Left ventricle myocardium inferior (tissue), 1 donor: ENCODE measurements at regions not wholly inside any gene's neighbourhood (a gene's known extent, or its start where the extent isn't known, plus 50 kb on each side); places are given as distances from the start of the nearest gene placed in this dataset.

Experiments
- DNase-seq: peaks from one replicate; pipeline ENCODE4 v3.0.0-alpha.2; 2020
- H3K27ac ChIP-seq: fragments of 200-600 bp; replicated peaks from 2 replicates; pipeline ENCODE4 v1.8.0; 2021
- H3K27me3 ChIP-seq: fragments of 200-600 bp; 2 replicates; pipeline ENCODE4 v1.8.0; 2021; ENCODE audit warnings: low read depth
- H3K36me3 ChIP-seq: fragments of 200-600 bp; 2 replicates; pipeline ENCODE4 v1.8.0; 2021
- H3K4me1 ChIP-seq: fragments of 200-600 bp; 2 replicates; pipeline ENCODE4 v1.8.0; 2021
- H3K4me3 ChIP-seq: fragments of 200-600 bp; 2 replicates; pipeline ENCODE4 v1.8.0; 2021; ENCODE audit warnings: mild to moderate bottlenecking, moderate library complexity
- H3K9me3 ChIP-seq: fragments of 200-600 bp; replicated peaks from 2 replicates; pipeline ENCODE4 v1.8.0; 2021
- intact Hi-C: fragments of 100-400 bp; cut with micrococcal nuclease; formaldehyde crosslinking; loops from one replicate; pipeline ENCODE4 v1.11.0; 2022
- TF ChIP-seq, protein P1 (sequence below): fragments of 200-600 bp; IDR thresholded peaks from 2 replicates; pipeline ENCODE4 v1.8.0; 2021; ENCODE audit warnings: antibody characterized with exemption, mild to moderate bottlenecking, borderline replicate concordance
- donor health status: DM: no; HTN: yes; CAD: no; lungs with severe emphysema.

DNA sequence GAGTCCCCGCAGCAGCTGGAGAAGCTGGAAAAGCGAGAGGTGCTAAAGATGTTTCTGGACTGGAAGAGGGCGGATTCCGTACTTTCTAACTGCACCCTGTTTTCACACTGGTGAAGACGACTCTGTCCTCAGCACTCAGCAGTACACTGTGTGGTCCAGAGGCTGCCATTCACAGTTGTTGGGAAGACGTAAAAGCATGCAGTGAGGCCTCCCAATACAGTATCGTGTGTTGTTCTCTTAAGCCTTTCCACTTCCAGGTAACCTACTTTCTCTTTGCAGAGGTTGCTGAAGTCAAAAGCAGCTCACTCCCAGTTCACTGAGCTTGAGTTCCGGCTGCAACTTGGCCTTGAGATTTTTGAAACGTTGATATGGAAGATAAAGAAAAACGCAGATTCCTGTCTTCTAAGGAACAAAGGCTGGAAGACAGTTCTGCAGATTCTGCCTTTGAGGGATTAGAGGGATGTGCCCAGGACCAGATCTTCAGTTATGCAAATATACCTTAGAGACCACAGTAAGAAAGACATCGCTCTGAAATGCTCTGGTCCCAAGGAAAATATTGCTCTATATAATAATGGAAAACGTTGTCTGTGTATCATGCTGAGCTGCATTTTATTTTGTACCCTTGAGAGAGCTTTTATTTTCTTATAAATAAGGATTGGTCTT lies 540.9 kb downstream of the TRIML1 start:
- TF ChIP-seq, protein P1, sequence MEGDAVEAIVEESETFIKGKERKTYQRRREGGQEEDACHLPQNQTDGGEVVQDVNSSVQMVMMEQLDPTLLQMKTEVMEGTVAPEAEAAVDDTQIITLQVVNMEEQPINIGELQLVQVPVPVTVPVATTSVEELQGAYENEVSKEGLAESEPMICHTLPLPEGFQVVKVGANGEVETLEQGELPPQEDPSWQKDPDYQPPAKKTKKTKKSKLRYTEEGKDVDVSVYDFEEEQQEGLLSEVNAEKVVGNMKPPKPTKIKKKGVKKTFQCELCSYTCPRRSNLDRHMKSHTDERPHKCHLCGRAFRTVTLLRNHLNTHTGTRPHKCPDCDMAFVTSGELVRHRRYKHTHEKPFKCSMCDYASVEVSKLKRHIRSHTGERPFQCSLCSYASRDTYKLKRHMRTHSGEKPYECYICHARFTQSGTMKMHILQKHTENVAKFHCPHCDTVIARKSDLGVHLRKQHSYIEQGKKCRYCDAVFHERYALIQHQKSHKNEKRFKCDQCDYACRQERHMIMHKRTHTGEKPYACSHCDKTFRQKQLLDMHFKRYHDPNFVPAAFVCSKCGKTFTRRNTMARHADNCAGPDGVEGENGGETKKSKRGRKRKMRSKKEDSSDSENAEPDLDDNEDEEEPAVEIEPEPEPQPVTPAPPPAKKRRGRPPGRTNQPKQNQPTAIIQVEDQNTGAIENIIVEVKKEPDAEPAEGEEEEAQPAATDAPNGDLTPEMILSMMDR: no peak
- no peaks in the 10 kb centered on the region for H3K27me3 ChIP-seq
- no peak for DNase-seq
- no peak overlapping the region for H3K4me3 ChIP-seq
- H3K9me3 ChIP-seq: peaks cover 41% of the 10 kb centered on the region
- no peak overlapping the region for H3K27ac ChIP-seq
- no peaks in the 10 kb centered on the region for H3K36me3 ChIP-seq
- intact Hi-C loops: no loop called here
- H3K4me1 ChIP-seq: no peaks in the 10 kb centered on the region

DNA sequence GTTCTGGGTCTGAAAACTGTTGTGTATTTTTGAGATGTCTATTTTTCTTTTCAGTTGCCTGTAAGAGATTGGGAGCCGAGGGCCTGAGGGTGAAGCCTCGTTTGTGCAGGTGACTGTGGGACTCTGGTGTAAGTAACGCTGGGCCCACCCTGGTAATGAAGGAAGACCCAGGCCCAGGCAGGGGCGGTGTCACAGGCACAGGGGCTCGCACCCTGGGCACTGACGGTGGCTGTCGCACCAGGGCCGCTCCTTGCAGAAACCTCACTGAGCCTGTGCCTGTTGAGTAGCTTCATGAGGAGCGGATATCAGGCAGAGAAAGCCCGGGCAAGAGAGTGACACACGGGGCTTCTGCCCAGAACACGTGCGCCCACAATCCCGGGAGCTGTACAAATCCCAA lies 541.4 kb downstream of the TRIML1 start:
- DNase-seq: no peak
- intact Hi-C loops: no loop called here
- TF ChIP-seq, protein P1: no peak

DNA sequence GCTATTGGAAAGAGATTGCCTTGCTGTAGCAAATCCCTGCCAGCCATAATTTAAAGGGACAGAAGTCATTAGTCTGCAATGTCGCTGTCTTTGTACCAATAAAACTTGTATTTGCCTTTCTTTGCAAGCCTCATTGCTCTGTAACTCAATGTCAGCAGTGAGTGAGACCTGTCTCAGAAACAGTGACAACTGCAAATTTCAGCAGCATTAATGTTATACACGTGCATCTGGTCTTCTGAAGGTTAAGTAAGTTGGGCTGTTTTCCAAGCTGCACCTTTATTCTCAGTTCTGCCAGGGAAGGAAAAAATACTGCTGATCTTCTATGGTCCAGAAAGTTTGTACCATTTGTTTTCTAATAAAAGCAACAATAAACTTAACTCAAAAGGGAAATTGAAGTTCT lies 543.1 kb downstream of the TRIML1 start:
- Histone ChIP-seq H3K36me3 (no peaks in the 10 kb centered on the region), H3K4me3 (no peak overlapping the region), H3K27ac (no peak overlapping the region), H3K27me3 (no peaks in the 10 kb centered on the region), H3K4me1 (no peaks in the 10 kb centered on the region), H3K9me3 (peaks cover 20% of the 10 kb centered on the region)
- intact Hi-C loops: no loop called here
- TF ChIP-seq, protein P1: no peak
- DNase-seq: no peak

More for the DNA sequence above, 541.4 kb downstream of the TRIML1 start:
- Histone ChIP-seq H3K9me3 (peaks cover 35% of the 10 kb centered on the region), H3K4me3 (no peak overlapping the region), H3K27ac (no peak overlapping the region), H3K27me3 (no peaks in the 10 kb centered on the region), H3K36me3 (no peaks in the 10 kb centered on the region), H3K4me1 (no peaks in the 10 kb centered on the region)

DNA sequence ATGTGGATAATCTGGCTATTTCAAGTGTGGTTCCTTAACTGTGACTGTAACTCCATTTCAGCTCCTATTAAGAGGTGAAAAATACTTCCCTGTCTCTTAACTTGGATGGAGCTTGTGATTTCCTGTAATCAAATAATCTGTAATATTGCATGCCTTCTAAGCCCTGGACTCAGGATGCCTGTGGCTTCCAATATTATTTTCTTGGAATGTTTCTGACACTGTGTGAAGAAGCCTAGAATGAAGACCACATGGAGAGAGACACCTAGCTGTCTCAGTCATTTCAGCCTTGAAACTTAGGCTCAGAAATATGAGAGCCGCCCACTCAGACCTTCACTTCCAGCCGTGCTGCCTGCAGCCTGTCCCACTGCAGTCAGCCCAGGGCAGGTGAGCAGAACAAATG lies 544.3 kb downstream of the TRIML1 start:
- peaks cover 7% of the 10 kb centered on the region for H3K9me3 ChIP-seq
- no peaks in the 10 kb centered on the region for H3K27me3 ChIP-seq
- H3K4me3 ChIP-seq: no peak overlapping the region
- DNase-seq: no peak
- H3K36me3 ChIP-seq: no peaks in the 10 kb centered on the region
- no peak overlapping the region for H3K27ac ChIP-seq
- H3K4me1 ChIP-seq: no peaks in the 10 kb centered on the region
- TF ChIP-seq, protein P1: no peak
- intact Hi-C loops: no loop called here

DNA sequence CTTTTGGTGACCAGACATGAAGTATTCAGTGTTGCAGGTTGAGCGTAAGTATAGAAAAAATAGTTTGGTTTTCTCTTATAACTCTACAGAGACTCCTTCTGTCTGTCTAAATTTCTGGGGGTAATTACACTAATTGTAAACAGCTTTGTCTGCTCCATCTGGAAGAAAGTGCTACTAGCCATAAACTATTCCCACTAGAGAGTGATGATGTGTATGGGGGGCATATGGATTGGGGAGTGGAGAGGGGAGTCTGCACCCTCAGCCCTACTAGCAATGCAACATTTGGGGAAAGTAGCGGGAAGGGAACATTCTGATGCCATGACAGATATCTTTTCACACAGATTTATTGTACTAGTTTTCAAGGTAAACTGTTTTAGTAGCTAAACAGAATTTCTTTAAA lies 549.7 kb downstream of the TRIML1 start:
- DNase-seq: no peak
- no peaks in the 10 kb centered on the region for H3K9me3 ChIP-seq
- H3K27me3 ChIP-seq: no peaks in the 10 kb centered on the region
- H3K36me3 ChIP-seq: no peaks in the 10 kb centered on the region
- no peak overlapping the region for H3K4me3 ChIP-seq
- TF ChIP-seq, protein P1: no peak
- intact Hi-C loops: no loop called here
- H3K4me1 ChIP-seq: no peaks in the 10 kb centered on the region
- H3K27ac ChIP-seq: no peak overlapping the region
